Muscle of arm (tissue), 1 donor: ENCODE measurements at regions not wholly inside any gene's neighbourhood (a gene's known extent, or its start where the extent isn't known, plus 50 kb on each side); places are given as distances from the start of the nearest gene placed in this dataset.

Experiments used
- DNase-seq: peaks from one replicate; pipeline ENCODE4 v3.0.0-alpha.2; 2013

GRCh38 chr12:127860536-127860935 is 406.4 kb upstream of the TMEM132C start:
- DNase-seq: no peak

- peak; percentile 62 for DNase-seq
Observed at GRCh38 chr12:127861406-127861805, 405.6 kb upstream of the TMEM132C start.

DNA sequence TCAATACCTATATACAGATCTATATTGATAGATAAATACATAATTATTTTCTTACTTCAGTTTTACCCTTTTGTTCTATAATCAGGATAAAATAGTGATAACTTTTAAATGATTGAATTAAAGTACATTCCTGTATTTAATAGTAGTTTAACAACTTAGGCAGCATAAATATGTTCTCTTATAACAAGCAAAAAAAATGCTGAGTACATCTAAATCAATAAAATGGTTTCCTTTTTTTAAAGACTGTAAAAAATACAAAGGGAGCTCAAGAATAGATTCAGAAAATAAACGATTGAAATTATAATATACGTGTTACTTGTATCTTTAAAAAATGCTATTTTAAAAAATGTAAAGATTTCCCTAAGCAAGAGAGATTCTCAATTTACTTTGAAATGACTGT is 393.7 kb upstream of the TMEM132C start:
- no peak for DNase-seq

DNA sequence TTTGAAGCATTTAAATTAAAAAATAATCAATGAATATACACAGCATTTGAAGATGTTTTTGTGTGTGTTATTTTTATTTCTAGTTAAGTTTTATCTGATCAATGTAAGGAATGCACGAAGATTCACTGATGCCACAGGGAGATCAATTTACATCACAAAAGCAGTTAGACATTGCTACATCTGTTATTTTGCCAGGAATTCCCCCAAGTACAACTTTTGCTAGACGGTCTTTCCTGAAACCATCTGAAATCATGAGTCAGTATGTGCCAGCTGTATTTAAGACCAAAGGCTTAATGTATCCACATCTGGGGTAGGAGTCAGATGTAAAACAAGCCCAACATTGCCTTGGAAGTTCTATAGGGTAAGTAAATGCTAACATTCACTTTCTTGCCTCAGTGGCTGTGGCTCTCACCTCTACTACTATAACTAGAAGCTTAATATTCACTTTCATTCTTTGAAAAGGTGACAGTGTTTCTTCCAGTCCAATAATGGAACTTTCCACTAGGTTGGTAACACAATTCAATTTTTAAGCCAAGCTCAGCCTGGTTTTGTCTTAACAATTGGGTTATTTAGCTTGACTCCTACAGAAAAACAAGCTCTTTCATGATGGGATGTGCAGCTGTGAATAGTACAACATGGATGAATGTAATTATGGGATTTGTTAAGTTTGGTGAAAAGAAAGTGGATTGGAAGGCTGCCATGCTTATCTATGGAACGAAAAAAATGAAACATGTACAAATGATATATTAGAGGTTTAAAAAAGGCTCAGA is 385.4 kb upstream of the TMEM132C start:
- no peak for DNase-seq

- DNase-seq: no peak
Observed at GRCh38 chr12:127883013-127883412, 384.0 kb upstream of the TMEM132C start.

DNA sequence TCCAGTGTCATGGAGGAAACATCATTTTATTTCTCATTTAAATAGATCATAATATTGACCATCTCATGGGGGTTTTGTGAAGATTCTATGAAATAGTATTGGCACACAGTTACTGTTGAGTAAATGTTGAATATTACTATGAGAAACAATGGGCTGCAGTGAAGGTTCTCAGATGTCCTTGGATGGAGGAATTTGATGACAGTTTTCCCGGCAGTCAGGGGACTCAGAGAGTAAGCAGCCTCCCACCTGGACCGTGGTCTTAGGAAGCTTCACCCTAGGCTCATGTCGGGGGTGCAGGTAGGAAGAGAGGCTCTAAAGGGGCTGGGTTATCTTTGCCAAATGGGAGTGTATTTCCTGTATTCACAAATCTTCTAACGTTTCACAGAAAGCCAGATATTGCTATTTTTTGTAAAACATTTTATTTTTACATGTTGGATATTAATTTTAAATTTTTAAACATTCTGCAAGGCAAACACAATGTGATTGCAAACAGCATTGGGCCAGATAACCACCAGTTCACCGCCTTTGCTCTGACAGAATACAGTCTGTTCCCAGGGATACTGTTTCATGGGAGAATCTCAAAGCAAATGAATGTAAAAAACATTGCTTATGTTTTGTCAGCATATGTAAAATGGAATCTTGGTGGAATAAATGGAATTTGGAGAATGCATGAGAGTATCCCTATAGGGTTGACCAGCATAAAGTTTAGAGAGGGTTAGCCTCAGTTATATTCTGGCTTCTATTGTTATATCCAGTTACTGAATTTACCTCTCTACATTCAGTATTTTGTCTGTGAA is 380.8 kb upstream of the TMEM132C start:
- peak; percentile 68 for DNase-seq

GRCh38 chr12:127886827-127887226 is 380.1 kb upstream of the TMEM132C start:
- DNase-seq: peak; percentile 63

DNA sequence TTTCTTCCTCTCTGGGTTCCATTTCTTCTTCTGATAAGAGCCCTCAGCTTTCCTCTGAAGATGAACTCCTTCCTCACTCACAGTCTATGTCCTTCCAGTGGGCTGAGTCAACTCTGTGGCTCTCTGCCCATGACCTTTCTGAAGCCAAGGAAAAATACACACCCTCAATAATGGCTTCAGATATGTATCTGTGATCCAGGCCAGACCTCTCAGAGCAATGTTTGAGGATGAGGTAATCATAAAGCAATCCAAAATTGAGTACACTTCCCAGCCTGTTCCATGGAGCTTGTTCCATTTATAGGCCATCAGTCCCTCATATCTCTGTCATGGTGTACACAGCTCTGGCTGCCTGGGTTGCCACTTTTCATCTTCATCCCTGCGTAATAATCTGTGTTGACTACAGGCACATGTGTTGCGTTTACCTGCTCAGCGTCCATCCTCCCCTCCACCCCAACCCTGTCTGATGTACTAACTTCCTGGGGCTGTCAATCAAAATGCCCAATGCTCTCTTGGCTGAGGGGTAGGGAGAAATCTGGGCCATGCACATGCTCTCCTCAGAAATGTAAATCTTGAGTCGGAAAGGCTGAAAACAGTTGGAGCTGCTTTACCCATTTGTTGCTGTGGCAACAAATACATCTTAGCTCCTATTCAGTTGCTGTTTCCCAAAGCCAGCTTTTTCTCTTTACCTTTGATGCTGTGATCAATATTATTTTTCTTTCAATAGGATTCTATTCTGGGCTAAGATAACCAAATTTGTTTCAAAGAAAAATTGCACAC is 377.8 kb upstream of the TMEM132C start:
- DNase-seq: peak; percentile 88

DNA sequence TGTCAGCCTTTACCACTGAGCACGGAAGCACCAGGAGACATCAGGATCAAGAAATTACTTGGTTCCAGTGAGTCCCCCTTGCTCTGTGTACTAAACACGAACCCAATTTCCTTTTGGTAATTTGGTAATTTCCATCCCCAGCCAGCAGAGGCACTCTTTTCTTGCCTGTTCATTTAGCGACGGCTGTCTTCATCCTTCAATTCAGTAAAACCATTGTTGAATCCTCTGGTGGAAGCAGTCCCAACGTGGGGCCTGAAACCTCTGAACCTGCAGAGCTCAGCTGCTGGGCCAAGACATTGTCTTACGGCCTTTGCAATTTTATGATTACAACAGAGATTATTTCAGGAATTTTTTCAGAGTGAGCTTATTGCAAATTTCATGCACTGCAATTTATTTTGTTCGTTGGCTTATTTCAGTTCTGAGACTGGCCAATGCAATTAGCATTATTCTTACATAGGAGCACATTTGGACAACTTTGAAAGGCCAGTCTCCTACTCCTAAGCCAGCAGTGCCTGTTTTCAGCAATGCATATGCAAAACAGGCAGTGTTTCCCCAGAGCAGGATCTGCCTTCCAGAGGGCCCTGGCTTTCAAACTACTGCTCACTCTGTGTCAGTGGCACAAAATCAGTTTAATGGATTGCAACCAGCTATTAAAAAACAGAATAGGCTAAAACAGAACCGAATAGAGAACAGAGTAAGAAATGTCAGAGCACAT is 372.9 kb upstream of the TMEM132C start:
- DNase-seq: no peak

- no peak for DNase-seq
Observed at GRCh38 chr12:127896661-127897060, 370.3 kb upstream of the TMEM132C start.

GRCh38 chr12:127898616-127899015 is 368.4 kb upstream of the TMEM132C start:
- no peak for DNase-seq

- DNase-seq: no peak
Observed at GRCh38 chr12:127899971-127900370, 367.0 kb upstream of the TMEM132C start.

DNA sequence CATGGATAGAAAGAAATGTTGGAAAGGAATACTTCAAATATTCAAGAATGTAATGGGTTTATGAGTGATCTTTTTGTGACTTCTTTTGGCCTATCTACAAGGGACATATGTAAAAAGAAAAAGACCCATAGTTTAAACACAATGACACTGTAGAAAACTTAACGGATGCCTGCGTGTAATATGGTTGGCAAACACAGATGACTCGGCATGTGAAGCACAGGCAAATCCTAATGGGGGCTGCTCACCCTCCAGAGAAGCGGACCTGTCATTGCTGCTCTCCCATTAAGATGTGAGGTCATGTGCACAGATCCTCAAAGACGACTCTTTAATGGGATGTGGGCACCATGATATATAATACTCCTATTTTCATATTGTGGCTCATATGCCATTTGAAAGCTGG is 366.6 kb upstream of the TMEM132C start:
- DNase-seq: no peak

- no peak for DNase-seq
Observed at GRCh38 chr12:127903146-127903545, 363.8 kb upstream of the TMEM132C start.

- no peak for DNase-seq
Observed at GRCh38 chr12:127909041-127909440, 357.9 kb upstream of the TMEM132C start.

DNA sequence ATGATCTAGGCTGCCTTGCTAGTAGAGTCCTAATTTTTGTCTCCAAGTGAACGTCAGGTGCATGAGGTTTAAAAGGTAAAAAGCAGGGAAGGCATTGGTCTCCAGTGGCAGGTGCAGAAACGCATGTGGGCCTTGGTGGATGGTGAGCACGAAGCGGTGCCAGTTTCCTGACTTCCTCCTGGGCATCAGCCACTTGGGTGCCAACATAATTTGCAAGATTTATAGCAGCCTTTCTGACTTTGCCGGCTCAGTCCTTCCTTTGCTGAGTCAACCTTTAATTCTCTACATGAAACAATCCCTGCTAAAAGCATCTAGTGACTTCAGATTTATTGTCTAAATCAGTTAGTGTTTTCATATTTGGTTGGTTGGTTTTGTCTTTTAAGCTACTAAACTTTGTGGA is 355.7 kb upstream of the TMEM132C start:
- DNase-seq: no peak

DNA sequence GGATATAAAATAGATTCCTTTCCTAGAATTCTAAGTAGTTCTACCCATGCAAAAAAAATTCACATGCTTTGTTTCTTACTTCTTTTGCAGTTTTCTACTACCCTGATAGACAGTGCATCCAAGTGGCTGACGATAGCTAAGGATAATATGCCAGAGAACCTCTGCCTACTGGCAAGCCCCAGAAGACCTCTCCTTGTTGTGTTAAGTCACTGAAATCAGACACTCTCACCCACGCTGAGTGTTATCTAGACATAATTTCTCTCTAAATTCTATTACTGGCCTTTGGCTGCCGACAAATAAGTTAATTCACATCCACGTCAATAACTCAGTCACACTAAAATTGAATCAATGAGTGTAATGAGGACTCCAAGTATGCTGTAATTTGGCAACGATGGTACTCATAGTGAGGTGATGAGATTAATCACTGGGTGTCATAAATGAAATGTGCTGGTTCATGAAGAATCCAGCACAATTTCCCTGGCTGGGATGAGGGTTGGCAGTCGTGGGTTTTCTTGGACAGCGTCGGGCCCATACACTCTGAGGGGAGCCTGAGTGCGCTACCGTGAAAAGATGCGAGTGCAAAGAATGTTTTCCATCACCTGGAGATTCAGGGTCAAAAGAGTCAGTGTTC is 354.8 kb upstream of the TMEM132C start:
- DNase-seq: no peak

GRCh38 chr12:127923501-127923900 is 343.5 kb upstream of the TMEM132C start:
- no peak for DNase-seq

DNA sequence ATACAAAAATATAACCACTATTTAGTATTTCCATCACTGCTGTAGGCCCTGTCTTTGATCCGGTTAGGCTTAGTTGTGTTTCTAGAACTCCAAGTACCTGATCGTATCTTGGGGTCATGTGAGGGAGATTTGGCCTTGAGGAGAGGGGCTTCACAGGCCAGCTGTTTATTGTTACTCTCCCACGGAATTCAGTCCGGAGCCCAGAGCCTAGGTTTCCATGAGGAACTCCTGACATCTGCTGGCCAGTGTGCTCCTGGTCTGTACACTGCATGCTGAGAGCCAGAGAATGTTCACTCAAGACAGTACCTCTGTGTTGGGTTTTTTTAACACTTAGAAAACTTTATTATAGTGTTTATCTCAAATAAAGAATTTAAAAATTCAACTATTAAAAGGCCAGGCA is 341.0 kb upstream of the TMEM132C start:
- peak; percentile 64 for DNase-seq

- no peak for DNase-seq
Observed at GRCh38 chr12:127928178-127928577, 338.8 kb upstream of the TMEM132C start.
